Transverse colon (tissue), 4 donors: ENCODE measurements at regions not wholly inside any gene's neighbourhood (a gene's known extent, or its start where the extent isn't known, plus 50 kb on each side); places are given as distances from the start of the nearest gene placed in this dataset.

ENCODE experiments used
- EP300 ChIP-seq: sonication (generic); formaldehyde crosslinking; IDR thresholded peaks from one replicate; pipeline ENCODE4 v1.6.1; 2017; ENCODE audit warnings: antibody characterized with exemption, low read depth
- POLR2A ChIP-seq: fragments of 450-650 bp; IDR thresholded peaks from one replicate; pipeline ENCODE4 v1.6.1; 2016; ENCODE audit warnings: antibody characterized with exemption, mild to moderate bottlenecking, moderate library complexity
- POLR2AphosphoS5 ChIP-seq, 3 donors: sonication (generic); formaldehyde crosslinking; IDR thresholded peaks; one replicate each; pipeline ENCODE4 v1.6.1; 2016; ENCODE audit warnings: antibody characterized with exemption in 3 of 3
- TF ChIP-seq, protein P1 (sequence below), 5 experiments: fragments of 200-600 bp in 3 of 5; fragments of 450-650 bp in 2 of 5; sonication (generic) in 3 of 5; IDR thresholded peaks; 1 replicate in 2 of 5; 2 replicates in 3 of 5; pipeline ENCODE4 v1.5.1; 2016 to 2017; ENCODE audit warnings: antibody characterized with exemption in 5 of 5, inconsistent platforms in 3 of 5, mild to moderate bottlenecking in 2 of 5, moderate library complexity in 1 of 5

DNA sequence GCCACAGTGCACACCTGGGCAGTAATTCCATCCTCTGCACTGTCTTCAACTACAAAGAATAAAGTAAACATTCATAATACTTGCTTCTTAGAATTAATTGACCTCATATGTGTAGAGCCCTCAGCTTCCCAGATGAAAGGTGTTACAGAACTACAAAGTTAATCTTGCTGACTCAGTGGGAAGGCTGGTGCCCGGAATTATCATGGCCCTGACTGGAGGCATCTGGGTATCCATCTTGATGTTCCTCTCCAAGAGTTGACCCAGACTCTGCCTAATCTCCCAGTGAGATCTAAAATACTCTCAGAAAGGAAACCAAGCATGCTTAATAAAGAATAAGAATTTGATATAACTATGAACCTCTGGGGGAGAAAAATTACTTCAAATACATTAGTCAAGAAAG lies 147.0 kb upstream of the ARID2 start:
- TF ChIP-seq, protein P1, sequence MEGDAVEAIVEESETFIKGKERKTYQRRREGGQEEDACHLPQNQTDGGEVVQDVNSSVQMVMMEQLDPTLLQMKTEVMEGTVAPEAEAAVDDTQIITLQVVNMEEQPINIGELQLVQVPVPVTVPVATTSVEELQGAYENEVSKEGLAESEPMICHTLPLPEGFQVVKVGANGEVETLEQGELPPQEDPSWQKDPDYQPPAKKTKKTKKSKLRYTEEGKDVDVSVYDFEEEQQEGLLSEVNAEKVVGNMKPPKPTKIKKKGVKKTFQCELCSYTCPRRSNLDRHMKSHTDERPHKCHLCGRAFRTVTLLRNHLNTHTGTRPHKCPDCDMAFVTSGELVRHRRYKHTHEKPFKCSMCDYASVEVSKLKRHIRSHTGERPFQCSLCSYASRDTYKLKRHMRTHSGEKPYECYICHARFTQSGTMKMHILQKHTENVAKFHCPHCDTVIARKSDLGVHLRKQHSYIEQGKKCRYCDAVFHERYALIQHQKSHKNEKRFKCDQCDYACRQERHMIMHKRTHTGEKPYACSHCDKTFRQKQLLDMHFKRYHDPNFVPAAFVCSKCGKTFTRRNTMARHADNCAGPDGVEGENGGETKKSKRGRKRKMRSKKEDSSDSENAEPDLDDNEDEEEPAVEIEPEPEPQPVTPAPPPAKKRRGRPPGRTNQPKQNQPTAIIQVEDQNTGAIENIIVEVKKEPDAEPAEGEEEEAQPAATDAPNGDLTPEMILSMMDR (IDR thresholded peaks at IDR 0.05): no peak
- TF ChIP-seq POLR2A (no peak), POLR2AphosphoS5 (IDR thresholded peaks at IDR 0.05) (no peak), EP300 (no peak)
